ENCODE measurements at regions not wholly inside any gene's neighbourhood (a gene's known extent, or its start where the extent isn't known, plus 50 kb on each side); places are given as distances from the start of the nearest gene placed in this dataset.
"Not testable (repeated sequence)": the region's sequence is repeated elsewhere in the genome, so short reads cannot be mapped to it uniquely, and the experiment has no call there.

- Histone ChIP-seq H3K36me3 (ENCODE audit: insufficient read depth, low read length) (no peaks in the 10 kb centered on the region), H3K27me3 (ENCODE audit: insufficient read depth, low read length) (no peaks in the 10 kb centered on the region), H3K79me2 (ENCODE audit: insufficient read depth, low read length) (no peaks in the 10 kb centered on the region), H3K4me2 (ENCODE audit: low read length) (no peak overlapping the region), H3K4me3 (ENCODE audit: insufficient read depth, low read depth, low read length) (no peak overlapping the region), H3K27ac (ENCODE audit: low read depth, low read length) (no peak overlapping the region), H3K4me1 (ENCODE audit: insufficient read depth, low read length) (no peaks in the 10 kb centered on the region), H3K9me3 (ENCODE audit: insufficient read depth, low read depth, low read length) (no peaks in the 10 kb centered on the region), H3K9ac (ENCODE audit: low read length) (no peak overlapping the region), H2AFZ (ENCODE audit: low read depth, low read length) (no peak overlapping the region), H4K20me1 (ENCODE audit: insufficient read depth, low read length) (no peaks in the 10 kb centered on the region)
- H3K9me3 Mint-ChIP-seq (ENCODE audit: unreplicated experiment), result peaks cover 2% of the 10 kb centered on the region
- no peaks in the 10 kb centered on the region for H3K36me3 Mint-ChIP-seq (ENCODE audit: low read depth, unreplicated experiment)
- no peak overlapping the region for H3K4me3 Mint-ChIP-seq (ENCODE audit: unreplicated experiment)
- TF ChIP-seq CTCF (IDR thresholded peaks at IDR 0.05; ENCODE audit: insufficient read depth, low read depth, low read length), result no peak
- no peak for TF ChIP-seq EZH2 (IDR thresholded peaks at IDR 0.05; ENCODE audit: insufficient read depth, low read length)
- FAIRE-seq (no peak), DNase-seq (ENCODE audit: low read depth) (no peak)
- H3K27ac Mint-ChIP-seq (ENCODE audit: unreplicated experiment), result no peak overlapping the region
- H3K27me3 Mint-ChIP-seq (ENCODE audit: low read depth, unreplicated experiment), result no peaks in the 10 kb centered on the region
- no peaks in the 10 kb centered on the region for H3K4me1 Mint-ChIP-seq (ENCODE audit: low read depth, unreplicated experiment)
Observed at GRCh38 chr4:125649452-125649851, 334.7 kb downstream of the FAT4 start.

GRCh38 chr4:125650557-125650956, 335.8 kb downstream of the FAT4 start:
- no peak overlapping the region for H3K9ac ChIP-seq (ENCODE audit: low read length)
- Mint-ChIP-seq H3K4me1 (ENCODE audit: low read depth, unreplicated experiment) (no peaks in the 10 kb centered on the region), H3K27me3 (ENCODE audit: low read depth, unreplicated experiment) (no peaks in the 10 kb centered on the region), H3K9me3 (ENCODE audit: unreplicated experiment) (peaks cover 2% of the 10 kb centered on the region), H3K4me3 (ENCODE audit: unreplicated experiment) (no peak overlapping the region), H3K27ac (ENCODE audit: unreplicated experiment) (no peak overlapping the region), H3K36me3 (ENCODE audit: low read depth, unreplicated experiment) (no peaks in the 10 kb centered on the region)
- no peaks in the 10 kb centered on the region for H3K27me3 ChIP-seq (ENCODE audit: insufficient read depth, low read length)
- no peaks in the 10 kb centered on the region for H3K79me2 ChIP-seq (ENCODE audit: insufficient read depth, low read length)
- no peak for TF ChIP-seq EZH2 (IDR thresholded peaks at IDR 0.05; ENCODE audit: insufficient read depth, low read length)
- no peak for TF ChIP-seq CTCF (IDR thresholded peaks at IDR 0.05; ENCODE audit: insufficient read depth, low read depth, low read length)
- H3K36me3 ChIP-seq (ENCODE audit: insufficient read depth, low read length), result no peaks in the 10 kb centered on the region
- no peak overlapping the region for H3K4me3 ChIP-seq (ENCODE audit: insufficient read depth, low read depth, low read length)
- no peak overlapping the region for H3K27ac ChIP-seq (ENCODE audit: low read depth, low read length)
- no peak overlapping the region for H2AFZ ChIP-seq (ENCODE audit: low read depth, low read length)
- no peaks in the 10 kb centered on the region for H3K4me1 ChIP-seq (ENCODE audit: insufficient read depth, low read length)
- no peaks in the 10 kb centered on the region for H3K9me3 ChIP-seq (ENCODE audit: insufficient read depth, low read depth, low read length)
- FAIRE-seq, result no peak
- H4K20me1 ChIP-seq (ENCODE audit: insufficient read depth, low read length), result no peaks in the 10 kb centered on the region
- H3K4me2 ChIP-seq (ENCODE audit: low read length), result no peak overlapping the region
- no peak for DNase-seq (ENCODE audit: low read depth)

- H3K36me3 Mint-ChIP-seq (ENCODE audit: low read depth, unreplicated experiment); DNase-seq (ENCODE audit: low read depth); H3K79me2 ChIP-seq (ENCODE audit: insufficient read depth, low read length); H3K27ac ChIP-seq (ENCODE audit: low read depth, low read length); H3K36me3 ChIP-seq (ENCODE audit: insufficient read depth, low read length); H4K20me1 ChIP-seq (ENCODE audit: insufficient read depth, low read length); FAIRE-seq; H3K9me3 ChIP-seq (ENCODE audit: insufficient read depth, low read depth, low read length); H3K9ac ChIP-seq (ENCODE audit: low read length); H3K4me2 ChIP-seq (ENCODE audit: low read length); H3K9me3 Mint-ChIP-seq (ENCODE audit: unreplicated experiment); H3K4me1 Mint-ChIP-seq (ENCODE audit: low read depth, unreplicated experiment); H3K4me1 ChIP-seq (ENCODE audit: insufficient read depth, low read length); H3K27ac Mint-ChIP-seq (ENCODE audit: unreplicated experiment); H3K4me3 ChIP-seq (ENCODE audit: insufficient read depth, low read depth, low read length); H3K27me3 ChIP-seq (ENCODE audit: insufficient read depth, low read length); H2AFZ ChIP-seq (ENCODE audit: low read depth, low read length); H3K4me3 Mint-ChIP-seq (ENCODE audit: unreplicated experiment); H3K27me3 Mint-ChIP-seq (ENCODE audit: low read depth, unreplicated experiment): not testable (repeated sequence)
Observed at GRCh38 chr4:125651707-125652357, 337.1 kb downstream of the FAT4 start.
